ENCODE measurements at regions not wholly inside any gene's neighbourhood (a gene's known extent, or its start where the extent isn't known, plus 50 kb on each side); places are given as distances from the start of the nearest gene placed in this dataset.

DNA sequence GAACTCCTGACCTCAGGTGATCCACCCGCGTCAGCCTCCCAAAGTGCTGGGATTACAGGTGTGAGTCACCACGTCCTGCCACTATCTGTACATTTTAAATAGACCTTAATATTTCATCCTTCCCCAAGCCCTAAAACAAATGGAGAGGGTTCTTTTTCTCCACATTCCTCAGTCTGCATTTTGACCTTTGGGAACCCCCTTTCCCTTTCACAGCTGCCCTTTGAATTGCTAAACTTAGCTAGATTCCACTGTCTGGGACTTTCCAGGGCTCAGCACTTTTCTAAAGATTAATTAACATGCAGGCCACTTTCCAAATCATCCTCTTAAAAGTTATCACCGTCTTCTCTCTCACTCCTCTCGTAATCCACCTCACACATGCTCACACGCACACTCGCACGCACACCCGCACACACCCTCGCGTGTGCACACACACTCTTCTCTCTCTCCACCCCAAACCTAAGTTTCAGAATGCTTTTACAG lies 124.2 kb downstream of the TMCO5A start:
- 73% methylated on average over 11 of the region's 11 CpGs for WGBS
- H3K9me3 ChIP-seq: no peaks in the 10 kb centered on the region
- intact Hi-C loops (cut with DNase I): no loop called here
- TF ChIP-seq CTCF (IDR thresholded peaks at IDR 0.05): no peak
- no peak overlapping the region for H3K4me3 ChIP-seq
- no peak overlapping the region for H3K27ac ChIP-seq
- H3K4me1 ChIP-seq (replicated peaks): no peaks in the 10 kb centered on the region
- DNase-seq (ENCODE audit: low spot score): no peak
- H3K36me3 ChIP-seq: no peaks in the 10 kb centered on the region
- no peaks in the 10 kb centered on the region for H3K27me3 ChIP-seq (replicated peaks; ENCODE audit: insufficient read depth)

DNA sequence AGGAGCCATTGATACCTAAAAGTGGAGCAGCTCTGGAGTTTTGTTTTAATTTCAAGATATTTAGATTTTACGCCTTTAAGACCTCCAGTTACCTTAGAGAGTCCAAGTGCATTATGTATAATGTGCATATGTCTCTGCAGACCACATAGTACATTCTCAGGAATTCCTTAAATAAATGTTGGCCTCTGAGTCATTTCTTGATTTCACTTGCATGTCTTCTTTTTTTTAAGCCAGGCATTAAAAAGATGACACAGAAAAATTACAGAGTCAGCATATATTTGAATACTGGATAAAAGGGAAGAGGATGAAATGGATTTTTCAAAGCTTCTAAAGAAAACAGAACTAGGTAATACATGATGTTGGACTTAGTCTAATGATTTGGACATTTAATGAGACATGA lies 125.2 kb downstream of the TMCO5A start:
- no peaks in the 10 kb centered on the region for H3K9me3 ChIP-seq
- no peak overlapping the region for H3K27ac ChIP-seq
- DNase-seq (ENCODE audit: low spot score): no peak
- H3K4me1 ChIP-seq (replicated peaks): no peaks in the 10 kb centered on the region
- no peaks in the 10 kb centered on the region for H3K27me3 ChIP-seq (replicated peaks; ENCODE audit: insufficient read depth)
- no peak for TF ChIP-seq POLR2A (IDR thresholded peaks at IDR 0.05)
- TF ChIP-seq POLR2AphosphoS5 (IDR thresholded peaks at IDR 0.05): no peak
- TF ChIP-seq CTCF (IDR thresholded peaks at IDR 0.05): no peak
- no peaks in the 10 kb centered on the region for H3K36me3 ChIP-seq
- no peak overlapping the region for H3K4me3 ChIP-seq
- intact Hi-C loops (cut with DNase I): no loop called here
- 97% methylated on average over 1 of the region's 1 CpG for WGBS

- Histone ChIP-seq H3K4me3 (no peak overlapping the region), H3K36me3 (no peaks in the 10 kb centered on the region), H3K4me1 (replicated peaks) (no peaks in the 10 kb centered on the region), H3K9me3 (no peaks in the 10 kb centered on the region), H3K27ac (no peak overlapping the region), H3K27me3 (replicated peaks; ENCODE audit: insufficient read depth) (no peaks in the 10 kb centered on the region)
- 66% methylated on average over 6 of the region's 6 CpGs for WGBS
- DNase-seq (ENCODE audit: low spot score): no peak
- TF ChIP-seq POLR2A (IDR thresholded peaks at IDR 0.05) (no peak), POLR2AphosphoS5 (IDR thresholded peaks at IDR 0.05) (no peak), CTCF (IDR thresholded peaks at IDR 0.05) (no peak)
- intact Hi-C loops (cut with DNase I): no loop called here
These were observed 127.6 kb downstream of the TMCO5A start for GRCh38 chr15:38061856-38062649.

- 71% methylated on average over 7 of the region's 7 CpGs for WGBS
- no peak for DNase-seq (ENCODE audit: low spot score)
- Histone ChIP-seq H3K27ac (no peak overlapping the region), H3K4me3 (no peak overlapping the region), H3K27me3 (replicated peaks; ENCODE audit: insufficient read depth) (no peaks in the 10 kb centered on the region), H3K36me3 (no peaks in the 10 kb centered on the region), H3K4me1 (replicated peaks) (no peaks in the 10 kb centered on the region), H3K9me3 (no peaks in the 10 kb centered on the region)
- intact Hi-C loops (cut with DNase I): no loop called here
- no peak for TF ChIP-seq CTCF (IDR thresholded peaks at IDR 0.05)
These were observed 128.3 kb downstream of the TMCO5A start for GRCh38 chr15:38062696-38063095.

DNA sequence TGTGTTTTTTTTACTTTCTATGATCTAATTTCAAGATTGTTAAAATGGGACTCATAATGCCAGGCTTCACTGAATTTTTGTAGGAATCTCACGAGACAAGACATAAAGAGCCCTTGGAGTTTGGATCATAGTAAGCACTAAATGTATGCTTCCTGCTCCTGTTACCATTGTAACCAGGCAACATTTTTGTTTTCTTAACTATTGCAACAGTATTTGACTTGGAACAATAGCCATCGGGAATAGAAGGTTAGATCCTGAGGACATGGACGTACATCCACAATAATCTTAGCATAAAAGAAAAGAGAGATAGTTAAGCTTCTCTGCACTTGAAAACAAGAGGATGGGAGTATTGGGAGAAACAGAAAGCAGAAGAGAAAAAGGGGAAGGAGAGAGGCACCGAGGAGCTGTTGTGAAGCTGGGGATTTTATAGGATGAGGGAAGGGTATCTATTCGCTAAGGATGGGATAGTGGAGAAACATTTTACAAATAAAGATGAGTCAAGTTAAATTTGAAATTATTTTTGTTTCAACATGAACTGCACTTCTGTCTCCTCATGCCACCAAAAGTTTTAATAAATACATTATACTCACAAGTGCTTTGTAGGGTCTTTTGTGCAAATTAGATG lies 131.4 kb downstream of the TMCO5A start:
- WGBS: 50% methylated on average over 5 of the region's 5 CpGs

More for the DNA sequence above, 131.4 kb downstream of the TMCO5A start:
- no peak overlapping the region for H3K27ac ChIP-seq
- H3K27me3 ChIP-seq (replicated peaks; ENCODE audit: insufficient read depth): no peaks in the 10 kb centered on the region
- no peak overlapping the region for H3K4me3 ChIP-seq
- no peaks in the 10 kb centered on the region for H3K36me3 ChIP-seq
- intact Hi-C loops (cut with DNase I): no loop called here
- no peak for DNase-seq (ENCODE audit: low spot score)
- no peaks in the 10 kb centered on the region for H3K4me1 ChIP-seq (replicated peaks)
- H3K9me3 ChIP-seq: no peaks in the 10 kb centered on the region
- TF ChIP-seq POLR2A (IDR thresholded peaks at IDR 0.05) (no peak), POLR2AphosphoS5 (IDR thresholded peaks at IDR 0.05) (no peak), CTCF (IDR thresholded peaks at IDR 0.05) (no peak)
